KMS-11 (cell line): ENCODE measurements at regions not wholly inside any gene's neighbourhood (a gene's known extent, or its start where the extent isn't known, plus 50 kb on each side); places are given as distances from the start of the nearest gene placed in this dataset.

ENCODE experiments used
- H2AFZ ChIP-seq: fragments of 200-600 bp; sonication (generic); 2 replicates; pipeline ENCODE4 v1.6.1; 2016; ENCODE audit warnings: antibody characterized with exemption, mixed run types, low read depth
- H3K27ac ChIP-seq: fragments of 200-600 bp; sonication (generic); 2 replicates; pipeline ENCODE4 v1.6.1; 2016; ENCODE audit warnings: mild to moderate bottlenecking, mixed run types
- H3K27me3 ChIP-seq: fragments of 200-600 bp; sonication (generic); 2 replicates; pipeline ENCODE4 v1.6.1; 2017; ENCODE audit warnings: mild to moderate bottlenecking, low read depth, mixed run types, moderate library complexity; ENCODE audit not compliant: insufficient read depth
- H3K36me3 ChIP-seq: fragments of 200-600 bp; sonication (generic); 2 replicates; pipeline ENCODE4 v1.6.1; 2017; ENCODE audit warnings: mild to moderate bottlenecking, mixed run types; ENCODE audit not compliant: insufficient read depth
- H3K4me1 ChIP-seq: fragments of 200-600 bp; sonication (generic); 2 replicates; pipeline ENCODE4 v1.6.1; 2016; ENCODE audit warnings: mild to moderate bottlenecking, low read depth, mixed run types; ENCODE audit not compliant: poor library complexity, severe bottlenecking
- H3K4me2 ChIP-seq: fragments of 200-600 bp; sonication (generic); 2 replicates; pipeline ENCODE4 v1.7.0; 2016; ENCODE audit warnings: mild to moderate bottlenecking, mixed run types
- H3K4me3 ChIP-seq: fragments of 200-600 bp; sonication (generic); IDR thresholded peaks from 2 replicates; pipeline ENCODE4 v1.6.1; 2017; ENCODE audit warnings: low read depth, low read length, mixed read lengths; ENCODE audit not compliant: insufficient read depth
- H3K79me2 ChIP-seq: fragments of 200-600 bp; sonication (generic); 2 replicates; pipeline ENCODE4 v1.6.1; 2016; ENCODE audit warnings: low read depth, mixed run types; ENCODE audit not compliant: insufficient read depth
- H3K9ac ChIP-seq: fragments of 200-600 bp; sonication (generic); 2 replicates; pipeline ENCODE4 v1.6.1; 2016; ENCODE audit warnings: mild to moderate bottlenecking, mixed run types
- H4K20me1 ChIP-seq: fragments of 200-600 bp; sonication (generic); 2 replicates; pipeline ENCODE4 v1.6.1; 2016; ENCODE audit warnings: mild to moderate bottlenecking, mixed run types; ENCODE audit not compliant: insufficient read depth
- TF ChIP-seq, protein P1 (sequence below): fragments of 200-600 bp; sonication (generic); conservative IDR thresholded peaks from 2 replicates; pipeline ENCODE4 v1.6.1; 2017; ENCODE audit warnings: low read depth, mild to moderate bottlenecking, antibody characterized with exemption, low read length, moderate library complexity, mixed read lengths

DNA sequence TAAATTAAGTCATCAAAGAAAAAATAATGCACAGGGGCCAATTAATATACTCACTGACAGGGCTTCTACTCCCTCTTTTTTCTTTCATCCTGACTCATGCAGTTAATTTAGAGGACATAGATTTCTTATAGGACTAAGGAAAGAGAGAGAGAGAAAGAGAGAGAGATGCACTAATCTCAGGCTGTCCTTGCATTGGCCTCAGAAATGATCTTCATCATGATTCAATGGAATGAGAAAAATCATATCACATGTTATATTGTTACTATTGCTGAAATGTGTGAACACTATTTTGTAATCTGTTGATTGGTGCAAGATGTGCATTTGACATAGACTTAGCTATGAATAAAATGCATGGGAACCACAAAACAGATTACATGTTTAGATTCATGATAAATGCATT is 608.3 kb upstream of the NUDT12 start:
- no peaks in the 10 kb centered on the region for H4K20me1 ChIP-seq
- H3K4me1 ChIP-seq: no peaks in the 10 kb centered on the region
- no peaks in the 10 kb centered on the region for H3K79me2 ChIP-seq
- TF ChIP-seq, protein P1, sequence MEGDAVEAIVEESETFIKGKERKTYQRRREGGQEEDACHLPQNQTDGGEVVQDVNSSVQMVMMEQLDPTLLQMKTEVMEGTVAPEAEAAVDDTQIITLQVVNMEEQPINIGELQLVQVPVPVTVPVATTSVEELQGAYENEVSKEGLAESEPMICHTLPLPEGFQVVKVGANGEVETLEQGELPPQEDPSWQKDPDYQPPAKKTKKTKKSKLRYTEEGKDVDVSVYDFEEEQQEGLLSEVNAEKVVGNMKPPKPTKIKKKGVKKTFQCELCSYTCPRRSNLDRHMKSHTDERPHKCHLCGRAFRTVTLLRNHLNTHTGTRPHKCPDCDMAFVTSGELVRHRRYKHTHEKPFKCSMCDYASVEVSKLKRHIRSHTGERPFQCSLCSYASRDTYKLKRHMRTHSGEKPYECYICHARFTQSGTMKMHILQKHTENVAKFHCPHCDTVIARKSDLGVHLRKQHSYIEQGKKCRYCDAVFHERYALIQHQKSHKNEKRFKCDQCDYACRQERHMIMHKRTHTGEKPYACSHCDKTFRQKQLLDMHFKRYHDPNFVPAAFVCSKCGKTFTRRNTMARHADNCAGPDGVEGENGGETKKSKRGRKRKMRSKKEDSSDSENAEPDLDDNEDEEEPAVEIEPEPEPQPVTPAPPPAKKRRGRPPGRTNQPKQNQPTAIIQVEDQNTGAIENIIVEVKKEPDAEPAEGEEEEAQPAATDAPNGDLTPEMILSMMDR: no peak
- no peak overlapping the region for H2AFZ ChIP-seq
- no peak overlapping the region for H3K9ac ChIP-seq
- no peak overlapping the region for H3K4me3 ChIP-seq
- H3K27me3 ChIP-seq: no peaks in the 10 kb centered on the region
- no peak overlapping the region for H3K4me2 ChIP-seq
- H3K27ac ChIP-seq: no peak overlapping the region
- no peaks in the 10 kb centered on the region for H3K36me3 ChIP-seq

DNA sequence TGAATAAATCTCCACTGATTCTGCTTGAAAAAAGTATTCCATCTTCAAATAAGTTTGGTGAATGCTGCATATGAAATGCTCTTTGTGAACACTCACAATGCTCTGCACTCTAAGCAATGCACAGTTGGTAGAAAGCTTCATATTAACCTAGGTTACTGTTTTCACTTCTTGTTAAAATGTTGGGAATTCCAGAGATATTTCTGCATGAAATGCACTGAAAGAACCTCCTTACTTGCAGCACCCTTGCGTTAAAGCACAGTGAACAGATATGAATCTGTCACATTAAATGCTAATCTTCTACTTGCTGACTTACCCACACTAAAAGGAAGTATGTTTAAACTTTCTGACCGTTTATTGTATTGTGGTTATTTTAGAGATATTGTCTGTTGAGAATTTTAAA is 584.1 kb upstream of the NUDT12 start:
- Histone ChIP-seq H2AFZ (no peak overlapping the region), H3K79me2 (no peaks in the 10 kb centered on the region), H4K20me1 (no peaks in the 10 kb centered on the region), H3K9ac (no peak overlapping the region), H3K36me3 (no peaks in the 10 kb centered on the region), H3K27ac (no peak overlapping the region), H3K4me2 (no peak overlapping the region), H3K27me3 (no peaks in the 10 kb centered on the region), H3K4me1 (no peaks in the 10 kb centered on the region), H3K4me3 (no peak overlapping the region)
- TF ChIP-seq, protein P1: no peak

DNA sequence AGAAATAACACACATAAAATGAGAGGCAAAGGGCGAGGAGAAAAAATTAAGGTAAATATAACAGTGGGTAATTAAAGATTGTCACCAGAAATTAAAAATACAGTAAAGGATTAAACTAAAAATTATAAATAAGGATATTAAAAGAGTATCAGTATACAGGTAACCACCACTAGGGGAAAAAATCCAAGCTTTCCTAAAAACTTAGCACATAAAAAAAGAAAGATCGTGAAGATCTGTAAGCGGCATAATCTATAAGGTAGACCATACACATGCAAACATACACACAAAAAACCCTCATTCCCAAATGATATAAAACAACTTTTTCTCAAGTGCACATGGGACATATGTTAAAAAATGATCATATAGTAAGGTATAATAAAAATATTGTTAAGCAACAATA is 577.3 kb upstream of the NUDT12 start:
- Histone ChIP-seq H3K27me3 (no peaks in the 10 kb centered on the region), H3K27ac (no peak overlapping the region), H4K20me1 (no peaks in the 10 kb centered on the region), H3K4me2 (no peak overlapping the region), H3K79me2 (no peaks in the 10 kb centered on the region), H3K4me3 (no peak overlapping the region), H2AFZ (no peak overlapping the region), H3K4me1 (no peaks in the 10 kb centered on the region), H3K9ac (no peak overlapping the region), H3K36me3 (no peaks in the 10 kb centered on the region)
- TF ChIP-seq, protein P1: no peak

DNA sequence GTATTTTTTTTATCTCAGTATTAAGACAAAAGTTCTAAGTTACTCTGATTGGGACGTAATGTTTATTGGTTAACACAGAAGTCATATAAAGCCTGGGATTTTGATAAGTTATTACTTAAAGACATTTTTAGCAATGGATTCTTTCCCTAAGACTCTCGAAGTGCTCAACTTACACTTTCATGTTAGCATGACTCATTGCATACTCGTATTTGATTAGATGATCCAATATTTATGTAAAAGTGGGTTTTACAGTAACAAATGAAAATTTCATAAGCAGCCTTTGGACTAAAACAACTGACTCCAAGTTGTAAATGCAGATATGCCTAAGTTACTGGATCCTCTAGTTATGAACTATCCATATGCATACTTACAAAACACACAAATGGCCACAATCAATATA is 567.7 kb upstream of the NUDT12 start:
- Histone ChIP-seq H3K4me2 (no peak overlapping the region), H3K36me3 (no peaks in the 10 kb centered on the region), H3K27ac (no peak overlapping the region), H3K27me3 (no peaks in the 10 kb centered on the region), H3K9ac (no peak overlapping the region), H3K4me3 (no peak overlapping the region), H4K20me1 (no peaks in the 10 kb centered on the region), H2AFZ (no peak overlapping the region), H3K4me1 (no peaks in the 10 kb centered on the region), H3K79me2 (no peaks in the 10 kb centered on the region)
- TF ChIP-seq, protein P1: no peak

DNA sequence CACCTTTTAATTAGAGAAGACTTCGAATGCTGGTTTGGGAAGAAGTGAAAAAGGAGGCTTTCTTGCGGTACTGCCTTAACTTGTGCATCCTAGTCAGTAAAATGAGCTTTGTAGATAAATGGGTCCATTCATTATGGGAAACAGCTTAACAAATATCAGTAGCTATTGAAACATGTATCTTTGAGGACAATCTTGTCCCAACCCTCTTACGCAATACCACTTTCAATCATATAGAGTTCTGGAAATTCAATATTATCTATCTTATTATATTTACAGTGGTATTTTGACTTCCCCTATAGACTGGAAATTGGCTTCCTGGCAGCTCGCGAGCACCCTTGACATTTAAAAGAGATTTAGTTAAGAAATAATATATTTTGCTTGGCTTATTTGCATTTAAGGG is 565.8 kb upstream of the NUDT12 start:
- no peaks in the 10 kb centered on the region for H4K20me1 ChIP-seq
- H3K9ac ChIP-seq: no peak overlapping the region
- H2AFZ ChIP-seq: no peak overlapping the region
- no peaks in the 10 kb centered on the region for H3K79me2 ChIP-seq
- H3K4me1 ChIP-seq: no peaks in the 10 kb centered on the region
- H3K4me3 ChIP-seq: no peak overlapping the region
- H3K27ac ChIP-seq: no peak overlapping the region
- TF ChIP-seq, protein P1: no peak
- H3K27me3 ChIP-seq: no peaks in the 10 kb centered on the region
- no peak overlapping the region for H3K4me2 ChIP-seq
- no peaks in the 10 kb centered on the region for H3K36me3 ChIP-seq
